ENCODE measurements at regions not wholly inside any gene's neighbourhood (a gene's known extent, or its start where the extent isn't known, plus 50 kb on each side); places are given as distances from the start of the nearest gene placed in this dataset. TPM values are rescaled to one million over a fixed set of nuclear protein-coding genes. Genes with fewer than 3 reads are reported as not detected.

GRCh38 chr15:87142096-87142495 is 1062.4 kb downstream of the AGBL1 start:
- DNase-seq, result no peak

GRCh38 chr15:87135109-87135508 is 1055.4 kb downstream of the AGBL1 start:
- no peak for DNase-seq

GRCh38 chr15:87133704-87134103 is 1054.0 kb downstream of the AGBL1 start:
- no peak for DNase-seq

GRCh38 chr15:87131067-87131466 is 1051.4 kb downstream of the AGBL1 start:
- DNase-seq, result no peak

GRCh38 chr15:87129916-87130315 is 1050.2 kb downstream of the AGBL1 start:
- no peak for DNase-seq

- no peak for DNase-seq
Observed at GRCh38 chr15:87123676-87124382, 1044.2 kb downstream of the AGBL1 start.

GRCh38 chr15:87121336-87121735 is 1041.7 kb downstream of the AGBL1 start:
- DNase-seq, result no peak

- DNase-seq, result no peak
Observed at GRCh38 chr15:87120555-87120954, 1040.9 kb downstream of the AGBL1 start.

- no peak for DNase-seq
Observed at GRCh38 chr15:87118846-87119245, 1039.2 kb downstream of the AGBL1 start.

GRCh38 chr15:87118435-87118834 is 1038.8 kb downstream of the AGBL1 start:
- peak; percentile 53 for DNase-seq

- no peak for DNase-seq
Observed at GRCh38 chr15:87115795-87116194, 1036.1 kb downstream of the AGBL1 start.

- no peak for DNase-seq
Observed at GRCh38 chr15:87099916-87100315, 1020.2 kb downstream of the AGBL1 start.

GRCh38 chr15:87089551-87089950 is 1009.9 kb downstream of the AGBL1 start:
- DNase-seq, result no peak

- no peak for DNase-seq
Observed at GRCh38 chr15:87083201-87083600, 1003.5 kb downstream of the AGBL1 start.

GRCh38 chr15:87082581-87082980 is 1002.9 kb downstream of the AGBL1 start:
- DNase-seq, result no peak

GRCh38 chr15:87080547-87080946 is 1000.9 kb downstream of the AGBL1 start:
- DNase-seq, result peak; percentile 29

Small RNA genes lying in the stretch of these regions (small RNA-seq; reads per million reads assigned to genes)
- not detected for gene RNU6-185P (ENCODE audit: low replicate concordance)
